ENCODE measurements at regions not wholly inside any gene's neighbourhood (a gene's known extent, or its start where the extent isn't known, plus 50 kb on each side); places are given as distances from the start of the nearest gene placed in this dataset.
A peak's percentile ranks its signal among the peaks of the same experiment; 100 is the strongest.

DNA sequence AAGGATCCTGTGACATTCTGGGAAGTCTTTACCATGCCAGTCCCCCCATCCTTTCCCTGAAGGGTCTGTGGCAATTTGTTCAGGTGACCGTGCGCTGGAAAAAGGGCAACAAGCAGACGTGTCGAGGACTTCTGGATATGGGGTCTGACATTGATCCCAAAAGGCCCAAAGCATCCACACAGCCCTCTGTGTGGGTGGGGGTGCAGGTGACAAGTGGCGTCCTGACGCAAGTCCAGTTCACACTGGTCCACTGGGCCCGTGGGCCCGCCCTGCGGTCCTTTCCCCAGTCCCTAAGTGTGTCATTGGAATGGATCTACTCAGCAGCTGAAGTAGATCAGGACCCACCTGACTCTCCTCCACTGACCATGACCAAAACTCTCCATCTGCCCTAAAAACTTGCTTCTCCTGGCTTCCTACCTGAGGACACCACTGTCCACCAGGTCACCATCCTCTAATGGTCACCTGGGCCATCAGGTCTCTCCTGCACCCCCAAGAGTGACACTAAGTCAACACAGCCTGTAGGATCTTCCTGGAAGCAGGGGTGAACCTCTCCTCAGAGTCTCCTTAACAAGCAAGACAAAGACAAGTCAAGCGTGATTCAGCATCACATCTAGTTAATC, 85.6 kb upstream of the SLC66A3 start:
- DNase-seq (ENCODE audit: low spot score): peak; percentile 57

GRCh38 chr2:11071211-11071610, 84.1 kb upstream of the SLC66A3 start:
- no peak for DNase-seq (ENCODE audit: low spot score)

- DNase-seq (ENCODE audit: low spot score): no peak
Measured at GRCh38 chr2:11071939-11072338, 83.3 kb upstream of the SLC66A3 start.

DNA sequence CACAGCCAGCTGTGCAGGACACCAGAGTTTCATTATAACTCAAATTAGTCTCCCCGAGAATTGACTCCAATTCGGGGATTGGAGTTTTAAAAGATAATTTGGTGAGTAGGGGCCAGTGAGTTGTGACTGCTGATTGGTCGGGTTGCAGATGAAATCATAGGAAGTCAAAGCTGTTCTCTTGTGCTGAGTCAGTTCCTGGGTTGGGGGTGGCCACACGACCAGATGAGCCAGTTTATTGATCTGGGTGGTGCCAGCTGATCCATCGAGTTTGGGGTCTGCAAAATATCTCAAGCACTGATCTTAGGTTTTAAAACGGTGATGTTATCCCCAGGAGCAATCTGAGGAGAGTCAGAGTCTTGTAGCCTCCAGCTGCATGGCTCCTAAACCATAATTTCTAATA, 82.7 kb upstream of the SLC66A3 start:
- DNase-seq (ENCODE audit: low spot score): peak; percentile 65

- peak; percentile 73 for DNase-seq (ENCODE audit: low spot score)
Measured at GRCh38 chr2:11073251-11073650, 82.0 kb upstream of the SLC66A3 start.

DNA sequence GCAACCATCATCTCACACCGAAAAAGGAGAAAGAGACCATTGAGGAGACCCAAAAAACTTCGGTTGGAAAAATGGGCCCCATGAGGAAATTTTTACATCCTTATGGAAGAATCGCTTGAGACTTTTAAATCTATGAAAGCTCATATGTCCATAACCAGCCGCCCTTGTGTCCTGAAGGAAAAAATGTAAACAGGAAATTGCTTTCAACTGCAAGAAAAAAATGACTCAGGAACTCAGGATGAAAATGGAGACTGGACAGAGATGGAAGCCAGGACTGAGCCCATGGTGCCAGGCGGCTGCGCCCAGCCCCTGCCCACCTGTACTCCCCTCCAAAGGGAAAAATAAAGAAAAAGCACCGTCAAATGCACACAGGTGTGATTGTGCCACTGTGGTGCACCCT, 81.5 kb upstream of the SLC66A3 start:
- no peak for DNase-seq (ENCODE audit: low spot score)

DNA sequence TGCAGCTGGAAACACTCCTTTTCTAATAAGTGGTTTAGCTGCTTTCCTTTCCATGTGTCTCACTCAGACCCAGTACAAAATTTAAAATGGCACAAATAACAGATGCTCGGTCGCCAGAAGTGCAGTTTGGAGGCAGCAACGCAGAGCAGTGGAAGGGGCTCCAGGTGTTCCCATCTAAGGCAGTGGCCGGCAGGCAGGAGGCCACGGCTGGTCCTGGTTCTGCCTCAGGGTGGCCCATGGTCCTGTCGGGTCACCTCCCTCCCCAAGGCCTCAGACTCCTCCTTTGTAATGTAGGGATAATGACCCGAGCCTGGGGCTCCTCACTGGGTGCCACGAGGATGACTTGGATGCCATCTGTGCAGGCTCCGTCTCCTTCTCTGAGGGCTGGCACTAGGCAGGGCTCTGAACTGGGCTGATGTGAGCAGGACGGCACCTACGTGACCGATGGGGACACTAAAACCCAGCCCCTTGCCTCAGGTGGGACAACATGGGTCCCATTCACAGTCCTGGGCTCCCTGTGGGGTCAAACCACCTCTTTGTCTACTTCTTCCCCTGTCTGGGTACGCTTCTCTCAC, 80.9 kb upstream of the SLC66A3 start:
- peak; percentile 83 for DNase-seq (ENCODE audit: low spot score)

GRCh38 chr2:11075221-11075620, 80.0 kb upstream of the SLC66A3 start:
- DNase-seq (ENCODE audit: low spot score): no peak

GRCh38 chr2:11077411-11077810, 77.9 kb upstream of the SLC66A3 start:
- DNase-seq (ENCODE audit: low spot score): peak; percentile 51

GRCh38 chr2:11079136-11079824, 76.0 kb upstream of the SLC66A3 start:
- peak; percentile 53 for DNase-seq (ENCODE audit: low spot score)

GRCh38 chr2:11080253-11081115, 74.8 kb upstream of the SLC66A3 start:
- peak; percentile 83 for DNase-seq (ENCODE audit: low spot score)

DNA sequence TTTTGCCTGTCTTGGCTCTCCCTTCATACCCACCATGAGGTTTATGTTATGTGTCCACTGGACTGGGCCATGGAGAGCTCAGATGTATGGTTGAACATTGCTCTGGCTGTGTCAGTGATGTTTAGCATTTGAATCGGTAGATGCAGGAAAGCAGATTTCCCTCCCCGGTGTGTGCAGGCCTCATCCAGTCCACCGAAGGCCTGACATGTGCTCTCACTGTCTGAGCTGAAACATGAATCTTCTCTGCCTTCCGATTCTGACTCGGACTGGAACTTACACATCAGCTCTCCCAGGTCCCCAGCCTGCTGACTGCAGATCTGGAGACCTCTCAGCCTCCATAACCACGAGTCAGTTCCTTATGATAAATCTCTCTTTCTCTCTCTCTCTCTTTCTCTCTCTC, 72.4 kb upstream of the SLC66A3 start:
- DNase-seq (ENCODE audit: low spot score): peak; percentile 47

DNA sequence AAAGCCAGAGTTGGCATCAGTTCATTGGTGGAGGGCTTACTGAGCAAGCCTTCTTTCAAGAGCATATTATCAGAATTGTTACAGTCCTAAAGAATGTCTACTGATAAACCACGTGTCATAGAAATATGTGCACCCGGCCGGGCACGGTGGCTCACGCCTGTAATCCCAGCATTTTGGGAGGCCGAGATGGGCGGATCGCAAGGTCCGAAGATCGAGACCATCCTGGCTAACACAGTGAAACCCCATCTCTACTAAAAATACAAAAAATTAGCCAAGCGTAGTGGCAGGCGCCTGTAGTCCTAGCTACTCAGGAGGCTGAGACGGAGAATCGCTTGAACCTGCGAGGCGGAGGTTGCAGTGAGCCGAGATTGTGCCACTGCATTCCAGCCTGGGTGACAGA, 66.4 kb upstream of the SLC66A3 start:
- DNase-seq (ENCODE audit: low spot score): peak; percentile 45

DNA sequence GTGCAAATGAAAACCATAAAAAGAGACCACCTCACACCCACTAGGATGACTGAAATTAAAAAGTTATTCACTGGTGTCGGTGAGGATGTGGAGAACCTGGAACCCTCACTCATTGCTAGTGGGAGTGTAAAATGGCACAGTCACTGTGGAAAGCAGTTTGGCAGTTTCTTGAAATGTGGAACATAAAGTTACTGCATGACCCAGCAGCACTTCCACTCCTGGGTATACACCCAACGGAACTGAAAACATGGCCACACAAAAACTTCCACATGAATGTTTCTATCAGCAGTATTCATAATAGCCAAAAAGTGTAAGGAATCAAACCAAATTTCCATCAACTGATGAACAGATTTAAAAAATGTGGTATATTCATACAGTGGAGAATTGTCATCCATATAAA, 65.1 kb upstream of the SLC66A3 start:
- DNase-seq (ENCODE audit: low spot score): no peak

DNA sequence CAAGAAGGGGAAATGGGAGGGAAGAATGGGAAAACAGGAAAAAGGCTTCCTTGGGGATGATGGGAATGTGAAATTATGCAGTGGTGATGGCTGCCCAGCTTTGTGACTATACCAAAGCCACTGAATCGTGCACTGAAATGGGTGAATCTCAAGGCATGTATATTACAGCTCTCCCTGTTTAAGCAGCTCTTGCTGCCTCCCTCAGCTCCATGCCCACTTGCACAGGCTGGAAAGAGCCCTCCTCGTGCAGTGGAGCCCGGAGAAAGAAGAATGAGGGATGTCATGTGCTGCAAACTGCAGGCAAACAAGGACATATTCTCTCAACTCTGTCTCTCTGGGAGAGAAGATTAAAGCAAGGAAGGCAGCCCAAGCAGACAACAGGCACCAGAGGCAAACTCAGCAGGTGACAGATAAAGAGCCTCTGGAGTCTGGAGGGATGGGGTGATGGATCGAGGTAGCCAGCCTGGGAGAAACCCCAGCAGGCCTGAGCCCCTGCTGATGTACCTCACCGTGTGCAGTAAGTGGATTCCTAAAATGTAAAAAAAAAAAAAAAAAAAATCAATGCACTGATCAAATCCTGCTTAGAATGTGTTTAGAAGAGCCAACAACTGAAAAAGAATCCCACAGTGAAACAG, 62.4 kb upstream of the SLC66A3 start:
- DNase-seq (ENCODE audit: low spot score): peak; percentile 18

GRCh38 chr2:11093467-11093866, 61.8 kb upstream of the SLC66A3 start:
- DNase-seq (ENCODE audit: low spot score): peak; percentile 74

GRCh38 chr2:11094021-11094810, 61.1 kb upstream of the SLC66A3 start:
- peak; percentile 87 for DNase-seq (ENCODE audit: low spot score)

- DNase-seq (ENCODE audit: low spot score): peak; percentile 55
Measured at GRCh38 chr2:11096591-11096990, 58.7 kb upstream of the SLC66A3 start.

DNA sequence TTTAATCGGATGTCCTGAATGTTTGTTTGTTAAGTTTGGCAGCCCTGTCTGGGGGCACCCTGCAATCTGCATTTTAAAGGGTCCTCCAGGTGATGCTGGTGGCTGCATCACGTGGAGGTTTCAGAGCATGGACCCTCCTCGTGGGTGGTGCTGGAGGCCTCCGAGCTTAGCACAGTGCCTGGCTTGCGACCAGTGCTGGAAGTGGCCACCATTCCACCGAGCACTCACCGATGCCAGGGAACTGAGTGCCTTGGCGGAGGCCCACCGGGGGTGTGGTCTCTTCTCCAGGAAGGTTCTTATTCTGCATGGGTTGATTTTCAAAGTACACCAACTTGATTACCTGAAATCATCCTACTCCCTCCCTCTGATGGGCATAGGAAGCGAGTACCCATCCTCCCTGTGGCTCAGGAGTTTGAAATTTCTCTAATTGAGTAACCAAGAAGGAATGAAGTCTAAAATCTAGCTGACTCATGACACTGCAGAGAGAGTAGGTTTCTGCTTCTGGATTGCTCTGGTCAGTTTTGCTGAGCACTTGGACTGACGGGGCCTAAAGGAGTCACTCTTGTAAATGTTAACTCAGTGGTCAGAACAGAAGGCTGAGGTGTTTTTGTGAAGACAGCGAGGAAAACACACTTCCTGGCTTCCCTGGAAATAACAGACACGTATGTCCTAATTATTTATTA, 58.1 kb upstream of the SLC66A3 start:
- DNase-seq (ENCODE audit: low spot score): peak; percentile 30

GRCh38 chr2:11097854-11098387, 57.3 kb upstream of the SLC66A3 start:
- DNase-seq (ENCODE audit: low spot score): peak; percentile 14

All from mesenteric fat pad (tissue), 1 donor.